GM12878 (cell line): ENCODE measurements at regions not wholly inside any gene's neighbourhood (a gene's known extent, or its start where the extent isn't known, plus 50 kb on each side); places are given as distances from the start of the nearest gene placed in this dataset.

Experiments used
- ATAC-seq: fragments of 200-7000 bp; cut with Tn5 transposase; 3 replicates; pipeline ENCODE4 v1.9.1; 2020; ENCODE audit warnings: mild to moderate bottlenecking, moderate library complexity
- BruUV-seq: library from RNA; stranded (reverse); fragments of 400-500 nt; replicated peaks from 2 replicates; lab custom pipeline; 2021; lab: Mats Ljungman, UMichigan
- CTCF ChIA-PET: fragments of 300-600 bp; sonication (Branson Sonifier 250); formaldehyde crosslinking; extraction: SDS; loops from one replicate; lab custom pipeline; 2021; ENCODE audit warnings: inconsistent platforms; lab: Yijun Ruan, JAX
- POLR2A ChIA-PET: fragments of 350-600 bp; formaldehyde crosslinking; extraction: SDS; loops from one replicate; lab custom pipeline; 2021; ENCODE audit warnings: inconsistent platforms; lab: Charles Lee
- RAD21 ChIA-PET: fragments of 300-600 bp; sonication (Branson Sonifier 250); formaldehyde crosslinking; loops from one replicate; lab custom pipeline; 2023; ENCODE audit warnings: antibody characterized with exemption; ENCODE audit not compliant: unreplicated experiment; lab: Charles Lee
- SMC1A ChIA-PET: fragments of 300-600 bp; sonication (Branson Sonifier 250); formaldehyde crosslinking; loops from one replicate; lab custom pipeline; 2023; ENCODE audit not compliant: unreplicated experiment, uncharacterized antibody; lab: Charles Lee
- DNase-seq: peaks from one replicate; pipeline ENCODE4 v3.0.0-alpha.2; 2011; ENCODE audit warnings: low read depth, low spot score
- FAIRE-seq: peaks from 3 replicates; lab custom pipeline; 2011; peaks lifted over from hg19 to GRCh38; lab: Jason Lieb, UNC
- H2AFZ ChIP-seq: 2 replicates; pipeline ENCODE4 v1.6.0; 2011; ENCODE audit warnings: low read depth, low read length, control low read depth; ENCODE audit not compliant: control insufficient read depth
- H3K27ac ChIP-seq: 2 replicates; pipeline ENCODE4 v1.5.1; 2011; ENCODE audit warnings: control low read depth; ENCODE audit not compliant: control insufficient read depth, insufficient read depth
- H3K27me3 ChIP-seq, 2 experiments: replicated peaks in 1 of 2; 2 replicates each; pipeline versions ENCODE4 v1.6.0 to v1.6.1; 2011; ENCODE audit warnings: low read length in 1 of 2; ENCODE audit not compliant: control insufficient read depth in 2 of 2, insufficient read depth in 2 of 2
- H3K36me3 ChIP-seq, 2 experiments: 2 replicates each; pipeline ENCODE4 v1.5.1; 2011; ENCODE audit warnings: low read length in 1 of 2; ENCODE audit not compliant: control insufficient read depth in 2 of 2, insufficient read depth in 2 of 2
- H3K4me1 ChIP-seq: 2 replicates; pipeline ENCODE4 v1.6.1; 2011; ENCODE audit warnings: mild to moderate bottlenecking, low read length, moderate library complexity, mixed read lengths; ENCODE audit not compliant: control insufficient read depth, insufficient read depth
- H3K4me2 ChIP-seq: 2 replicates; pipeline ENCODE4 v1.6.0; 2011; ENCODE audit warnings: control low read depth; ENCODE audit not compliant: control insufficient read depth, insufficient read depth
- H3K4me3 ChIP-seq: fragments of 200-600 bp; sonication (generic); 2 replicates; pipeline ENCODE4 v1.5.1; 2016
- H3K79me2 ChIP-seq: 2 replicates; pipeline ENCODE4 v1.6.0; 2011; ENCODE audit warnings: low read length; ENCODE audit not compliant: control insufficient read depth, insufficient read depth
- H3K9ac ChIP-seq: 2 replicates; pipeline ENCODE4 v1.8.0; 2011; ENCODE audit warnings: low read length, control low read depth, mixed read lengths; ENCODE audit not compliant: control insufficient read depth, insufficient read depth
- H3K9me3 ChIP-seq: replicated peaks from 3 replicates; pipeline ENCODE4 v1.5.1; 2011; ENCODE audit warnings: mild to moderate bottlenecking, low read length; ENCODE audit not compliant: control insufficient read depth, insufficient read depth
- H4K20me1 ChIP-seq: 2 replicates; pipeline ENCODE4 v1.6.0; 2011; ENCODE audit not compliant: control insufficient read depth, insufficient read depth
- BCL11A ChIP-seq: IDR thresholded peaks from 2 replicates; pipeline ENCODE4 v1.6.1; 2011; ENCODE audit warnings: low read depth, low read length
- CHD2 ChIP-seq: IDR thresholded peaks from 2 replicates; pipeline ENCODE4 v1.6.1; 2011; ENCODE audit warnings: low read depth, low read length, improper control_type of control experiment, borderline replicate concordance
- EED ChIP-seq: sonication (generic); IDR thresholded peaks from 2 replicates; pipeline ENCODE4 v1.6.1; 2016; ENCODE audit warnings: antibody characterized with exemption, low read depth
- GABPA ChIP-seq: IDR thresholded peaks from 2 replicates; pipeline ENCODE4 v1.6.1; 2014; ENCODE audit warnings: antibody characterized with exemption, low read depth, mild to moderate bottlenecking, inconsistent platforms
- MYC ChIP-seq: IDR thresholded peaks from 2 replicates; pipeline ENCODE4 v1.6.1; 2011; ENCODE audit warnings: mild to moderate bottlenecking, low read length, moderate library complexity, inconsistent platforms; ENCODE audit not compliant: insufficient read depth, insufficient replicate concordance, insufficient read length, severe bottlenecking
- NBN ChIP-seq: fragments of 450-650 bp; IDR thresholded peaks from 2 replicates; pipeline ENCODE4 v1.6.1; 2016
- NR2C2 ChIP-seq: IDR thresholded peaks from 2 replicates; pipeline ENCODE4 v1.6.1; 2011; ENCODE audit warnings: borderline replicate concordance, low read depth; ENCODE audit not compliant: control insufficient read depth, insufficient read length
- POLR2AphosphoS2 ChIP-seq: IDR thresholded peaks from 2 replicates; pipeline ENCODE4 v1.6.1; 2011; ENCODE audit warnings: low read depth, mild to moderate bottlenecking, low read length, improper control_type of control experiment, moderate library complexity
- POLR2AphosphoS5 ChIP-seq: IDR thresholded peaks from 2 replicates; pipeline ENCODE4 v1.6.1; 2011; ENCODE audit warnings: mild to moderate bottlenecking, low read length, inconsistent platforms
- SIX5 ChIP-seq: IDR thresholded peaks from 2 replicates; pipeline ENCODE4 v1.6.1; 2011; ENCODE audit warnings: mild to moderate bottlenecking, low read depth, low read length, moderate library complexity; ENCODE audit not compliant: severe bottlenecking
- SMC3 ChIP-seq: IDR thresholded peaks from 2 replicates; pipeline ENCODE4 v1.6.1; 2011; ENCODE audit warnings: low read length, improper control_type of control experiment, borderline replicate concordance
- SREBF1 ChIP-seq: IDR thresholded peaks from 2 replicates; pipeline ENCODE4 v1.6.1; 2012; ENCODE audit warnings: mild to moderate bottlenecking, low read length
- TCF7 ChIP-seq: IDR thresholded peaks from 2 replicates; pipeline ENCODE4 v1.6.1; 2014; ENCODE audit warnings: antibody characterized with exemption, borderline replicate concordance
- WGBS: methylation state at CpG from one replicate; pipeline ENCODE4 v1.1.6; 2016; ENCODE audit warnings: low lambda C conversion rate; ENCODE audit not compliant: insufficient replicate concordance, insufficient coverage; ENCODE audit errors: missing lambda C conversion rate; 5-methylcytosine and 5-hydroxymethylcytosine counted together
- in situ Hi-C: fragments of 300-500 bp; cut with MboI; formaldehyde crosslinking; loops from 9 replicates; pipeline ENCODE4 v1.14.3; 2018; ENCODE audit warnings: mixed read lengths
- intact Hi-C: fragments of 100-400 bp; cut with micrococcal nuclease; formaldehyde crosslinking; loops from one replicate; pipeline ENCODE4 v1.14.2; 2022; ENCODE audit not compliant: unreplicated experiment
- TF ChIP-seq, protein P1 (sequence below): fragments of 450-650 bp; formaldehyde crosslinking; IDR thresholded peaks from 2 replicates; pipeline ENCODE4 v1.4.0; 2022; ENCODE audit warnings: mild to moderate bottlenecking, moderate library complexity
- TF ChIP-seq, protein P2 (sequence below): fragments of 450-650 bp; IDR thresholded peaks from 2 replicates; pipeline ENCODE4 v1.6.1; 2017; ENCODE audit warnings: low read depth, mild to moderate bottlenecking, moderate library complexity
- TF ChIP-seq, protein P3 (sequence below): fragments of 450-650 bp; formaldehyde crosslinking; IDR thresholded peaks from 2 replicates; pipeline ENCODE4 v1.5.0; 2022; ENCODE audit warnings: mild to moderate bottlenecking, missing genetic modification characterization

DNA sequence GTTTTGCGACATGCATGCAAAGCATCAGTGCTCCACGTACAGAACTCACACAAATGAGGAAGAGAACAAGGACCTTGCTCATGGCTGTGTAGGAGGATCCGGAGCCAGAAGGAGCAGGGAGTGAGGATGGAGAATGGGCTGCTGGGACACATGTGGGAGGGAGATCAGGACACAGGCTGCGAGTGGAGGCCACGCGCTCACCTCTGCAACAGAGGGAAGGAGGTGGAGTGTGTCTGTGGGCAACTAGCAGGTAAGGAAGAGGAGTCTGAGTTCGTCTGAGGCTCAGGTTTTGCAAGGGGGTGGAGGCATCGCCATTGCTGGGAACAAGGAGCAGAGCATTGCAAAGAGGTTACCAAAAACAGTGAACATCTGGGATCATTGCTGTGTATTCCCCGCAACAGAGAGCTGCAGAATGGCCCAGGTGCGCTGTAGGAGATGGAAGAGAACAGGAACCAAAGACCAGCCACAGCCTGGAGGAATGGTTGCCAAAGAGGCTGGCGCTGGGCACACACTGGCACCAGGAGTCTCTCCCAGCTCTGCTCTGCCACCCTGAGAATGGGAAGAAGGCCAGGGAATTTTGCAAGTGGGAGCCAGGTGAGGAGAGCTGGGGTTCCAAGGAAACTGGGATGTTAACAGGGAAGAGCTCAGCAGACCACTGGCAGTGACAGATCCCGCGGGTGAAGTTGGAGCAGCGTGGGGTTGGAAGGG, 90.0 kb upstream of the RPS6KA2 start (continued):
- TF ChIP-seq, protein P1, sequence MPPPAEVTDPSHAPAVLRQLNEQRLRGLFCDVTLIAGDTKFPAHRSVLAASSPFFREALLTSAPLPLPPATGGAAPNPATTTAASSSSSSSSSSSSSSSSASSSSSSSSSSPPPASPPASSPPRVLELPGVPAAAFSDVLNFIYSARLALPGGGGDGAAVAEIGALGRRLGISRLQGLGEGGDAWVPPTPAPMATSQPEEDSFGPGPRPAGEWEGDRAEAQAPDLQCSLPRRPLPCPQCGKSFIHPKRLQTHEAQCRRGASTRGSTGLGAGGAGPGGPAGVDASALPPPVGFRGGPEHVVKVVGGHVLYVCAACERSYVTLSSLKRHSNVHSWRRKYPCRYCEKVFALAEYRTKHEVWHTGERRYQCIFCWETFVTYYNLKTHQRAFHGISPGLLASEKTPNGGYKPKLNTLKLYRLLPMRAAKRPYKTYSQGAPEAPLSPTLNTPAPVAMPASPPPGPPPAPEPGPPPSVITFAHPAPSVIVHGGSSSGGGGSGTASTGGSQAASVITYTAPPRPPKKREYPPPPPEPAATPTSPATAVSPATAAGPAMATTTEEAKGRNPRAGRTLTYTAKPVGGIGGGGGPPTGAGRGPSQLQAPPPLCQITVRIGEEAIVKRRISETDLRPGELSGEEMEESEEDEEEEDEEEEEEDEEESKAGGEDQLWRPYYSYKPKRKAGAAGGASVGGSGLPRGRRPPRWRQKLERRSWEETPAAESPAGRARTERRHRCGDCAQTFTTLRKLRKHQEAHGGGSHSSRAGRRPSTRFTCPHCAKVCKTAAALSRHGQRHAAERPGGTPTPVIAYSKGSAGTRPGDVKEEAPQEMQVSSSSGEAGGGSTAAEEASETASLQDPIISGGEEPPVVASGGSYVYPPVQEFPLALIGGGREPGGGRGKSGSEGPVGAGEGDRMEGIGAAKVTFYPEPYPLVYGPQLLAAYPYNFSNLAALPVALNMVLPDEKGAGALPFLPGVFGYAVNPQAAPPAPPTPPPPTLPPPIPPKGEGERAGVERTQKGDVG (CRISPR knock-in tag), result no peak
- TF ChIP-seq SMC3 (no peak), BCL11A (no peak), SREBF1 (no peak), NR2C2 (no peak)

DNA sequence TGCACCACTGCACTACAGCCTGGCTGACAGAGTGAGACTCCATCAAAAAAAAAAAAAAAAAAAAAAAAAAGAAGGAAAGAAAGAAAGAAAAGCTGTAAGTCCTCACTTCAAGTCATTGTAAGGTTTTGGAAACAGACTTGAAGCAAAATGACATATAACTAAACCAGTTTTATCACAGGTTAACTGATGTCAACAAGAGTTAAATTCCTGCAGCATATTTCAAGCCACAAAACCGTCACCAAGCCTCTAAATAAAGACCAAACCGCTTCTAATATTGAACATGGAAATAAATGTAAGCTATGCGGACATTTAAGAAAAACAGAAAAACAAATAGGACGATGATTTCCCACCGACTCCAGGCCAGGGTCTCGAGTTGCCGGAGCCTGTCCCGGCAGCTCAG, 88.9 kb upstream of the RPS6KA2 start:
- ATAC-seq (no peak), DNase-seq (no peak), FAIRE-seq (no peak)
- Histone ChIP-seq H3K4me1 (no peaks in the 10 kb centered on the region; the same call in 1 of the 2 replicates), H3K9ac (no peak overlapping the region), H3K27me3 (no peaks in the 10 kb centered on the region), H3K4me2 (no peak overlapping the region), H2AFZ (no peak overlapping the region), H3K27ac (no peak overlapping the region), H3K4me3 (no peak overlapping the region), H3K9me3 (no peaks in the 10 kb centered on the region; the same call in 2 of the 3 replicates), H4K20me1 (no peaks in the 10 kb centered on the region), H3K79me2 (no peaks in the 10 kb centered on the region), H3K36me3 (no peaks in the 10 kb centered on the region)
- ChIA-PET POLR2A (no interaction called here), SMC1A (no interaction called here), RAD21 (no interaction called here), CTCF (no interaction called here)
- 35% methylated on average over 8 of the region's 8 CpGs for WGBS
- in situ Hi-C loops, result no loop called here
- intact Hi-C loops, result no loop called here
- no TSS peak for BruUV-seq
- TF ChIP-seq, protein P2, sequence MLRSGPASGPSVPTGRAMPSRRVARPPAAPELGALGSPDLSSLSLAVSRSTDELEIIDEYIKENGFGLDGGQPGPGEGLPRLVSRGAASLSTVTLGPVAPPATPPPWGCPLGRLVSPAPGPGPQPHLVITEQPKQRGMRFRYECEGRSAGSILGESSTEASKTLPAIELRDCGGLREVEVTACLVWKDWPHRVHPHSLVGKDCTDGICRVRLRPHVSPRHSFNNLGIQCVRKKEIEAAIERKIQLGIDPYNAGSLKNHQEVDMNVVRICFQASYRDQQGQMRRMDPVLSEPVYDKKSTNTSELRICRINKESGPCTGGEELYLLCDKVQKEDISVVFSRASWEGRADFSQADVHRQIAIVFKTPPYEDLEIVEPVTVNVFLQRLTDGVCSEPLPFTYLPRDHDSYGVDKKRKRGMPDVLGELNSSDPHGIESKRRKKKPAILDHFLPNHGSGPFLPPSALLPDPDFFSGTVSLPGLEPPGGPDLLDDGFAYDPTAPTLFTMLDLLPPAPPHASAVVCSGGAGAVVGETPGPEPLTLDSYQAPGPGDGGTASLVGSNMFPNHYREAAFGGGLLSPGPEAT, result no peak
- TF ChIP-seq TCF7 (no peak), GABPA (no peak), POLR2AphosphoS2 (no peak), MYC (no peak), POLR2AphosphoS5 (no peak), EED (no peak), CHD2 (no peak), SIX5 (no peak), NBN (no peak)
- TF ChIP-seq, protein P3, sequence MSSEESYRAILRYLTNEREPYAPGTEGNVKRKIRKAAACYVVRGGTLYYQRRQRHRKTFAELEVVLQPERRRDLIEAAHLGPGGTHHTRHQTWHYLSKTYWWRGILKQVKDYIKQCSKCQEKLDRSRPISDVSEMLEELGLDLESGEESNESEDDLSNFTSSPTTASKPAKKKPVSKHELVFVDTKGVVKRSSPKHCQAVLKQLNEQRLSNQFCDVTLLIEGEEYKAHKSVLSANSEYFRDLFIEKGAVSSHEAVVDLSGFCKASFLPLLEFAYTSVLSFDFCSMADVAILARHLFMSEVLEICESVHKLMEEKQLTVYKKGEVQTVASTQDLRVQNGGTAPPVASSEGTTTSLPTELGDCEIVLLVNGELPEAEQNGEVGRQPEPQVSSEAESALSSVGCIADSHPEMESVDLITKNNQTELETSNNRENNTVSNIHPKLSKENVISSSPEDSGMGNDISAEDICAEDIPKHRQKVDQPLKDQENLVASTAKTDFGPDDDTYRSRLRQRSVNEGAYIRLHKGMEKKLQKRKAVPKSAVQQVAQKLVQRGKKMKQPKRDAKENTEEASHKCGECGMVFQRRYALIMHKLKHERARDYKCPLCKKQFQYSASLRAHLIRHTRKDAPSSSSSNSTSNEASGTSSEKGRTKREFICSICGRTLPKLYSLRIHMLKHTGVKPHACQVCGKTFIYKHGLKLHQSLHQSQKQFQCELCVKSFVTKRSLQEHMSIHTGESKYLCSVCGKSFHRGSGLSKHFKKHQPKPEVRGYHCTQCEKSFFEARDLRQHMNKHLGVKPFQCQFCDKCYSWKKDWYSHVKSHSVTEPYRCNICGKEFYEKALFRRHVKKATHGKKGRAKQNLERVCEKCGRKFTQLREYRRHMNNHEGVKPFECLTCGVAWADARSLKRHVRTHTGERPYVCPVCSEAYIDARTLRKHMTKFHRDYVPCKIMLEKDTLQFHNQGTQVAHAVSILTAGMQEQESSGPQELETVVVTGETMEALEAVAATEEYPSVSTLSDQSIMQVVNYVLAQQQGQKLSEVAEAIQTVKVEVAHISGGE (CRISPR knock-in tag), result no peak
